ENCODE measurements at regions not wholly inside any gene's neighbourhood (a gene's known extent, or its start where the extent isn't known, plus 50 kb on each side); places are given as distances from the start of the nearest gene placed in this dataset.

GRCh38 chr10:92792661-92793060 is 55.7 kb upstream of the EXOC6 start:
- DNase-seq, result no peak
